Mesenchymal stem cell (in vitro differentiated cells and primary cell): ENCODE measurements at regions not wholly inside any gene's neighbourhood (a gene's known extent, or its start where the extent isn't known, plus 50 kb on each side); places are given as distances from the start of the nearest gene placed in this dataset.

Experiments used
- DNase-seq: peaks from one replicate; pipeline ENCODE4 v3.0.0-alpha.2; 2013
- H2AFZ ChIP-seq: one replicate; pipeline ENCODE4 v1.6.1; 2013; ENCODE audit warnings: low read depth, mild to moderate bottlenecking, control low read depth, inconsistent platforms, low read length, moderate library complexity
- H2AK5ac ChIP-seq: 2 replicates; pipeline ENCODE4 v1.6.1; 2013; ENCODE audit warnings: low read length, moderate library complexity, mild to moderate bottlenecking, inconsistent platforms; ENCODE audit not compliant: severe bottlenecking
- H2BK120ac ChIP-seq: one replicate; pipeline ENCODE4 v1.6.1; 2013; ENCODE audit warnings: low read depth, mild to moderate bottlenecking, inconsistent platforms, low read length, moderate library complexity
- H2BK12ac ChIP-seq, 2 experiments: one replicate each; pipeline ENCODE4 v1.6.1; 2013; ENCODE audit warnings: inconsistent platforms in 2 of 2, low read length in 2 of 2, mild to moderate bottlenecking in 2 of 2, moderate library complexity in 2 of 2, control low read depth in 1 of 2
- H2BK15ac ChIP-seq: one replicate; pipeline ENCODE4 v1.6.1; 2013; ENCODE audit warnings: mild to moderate bottlenecking, low read depth, inconsistent platforms; ENCODE audit not compliant: poor library complexity, severe bottlenecking
- H2BK5ac ChIP-seq: 2 replicates; pipeline ENCODE4 v1.6.1; 2013; ENCODE audit warnings: low read depth, mild to moderate bottlenecking, low read length, control low read depth, inconsistent platforms; ENCODE audit not compliant: poor library complexity, severe bottlenecking
- H3K14ac ChIP-seq, 2 experiments: one replicate each; pipeline ENCODE4 v1.6.1; 2013; ENCODE audit warnings: inconsistent platforms in 2 of 2, low read length in 2 of 2, control low read depth in 1 of 2, mild to moderate bottlenecking in 1 of 2, moderate library complexity in 1 of 2
- H3K18ac ChIP-seq, 2 experiments: one replicate each; pipeline ENCODE4 v1.6.1; 2013; ENCODE audit warnings: inconsistent platforms in 2 of 2, low read length in 2 of 2, control low read depth in 1 of 2, low read depth in 1 of 2, mild to moderate bottlenecking in 1 of 2
- H3K23ac ChIP-seq, 2 experiments: one replicate each; pipeline ENCODE4 v1.6.1; 2013; ENCODE audit warnings: inconsistent platforms in 2 of 2, low read length in 2 of 2, mild to moderate bottlenecking in 2 of 2, moderate library complexity in 2 of 2, control low read depth in 1 of 2
- H3K27ac ChIP-seq: 2 replicates; pipeline ENCODE4 v1.5.1; 2013; ENCODE audit warnings: mild to moderate bottlenecking, moderate library complexity, low read length, control low read depth, inconsistent platforms; ENCODE audit not compliant: poor library complexity, severe bottlenecking
- H3K27me3 ChIP-seq, 2 experiments: 2 replicates each; pipeline versions ENCODE4 v1.6.1 to v1.7.0; 2013; ENCODE audit warnings: low read length in 2 of 2, mild to moderate bottlenecking in 2 of 2, moderate library complexity in 2 of 2, control low read depth in 1 of 2, inconsistent platforms in 1 of 2; ENCODE audit not compliant: control insufficient read depth in 1 of 2, insufficient read depth in 1 of 2
- H3K36me3 ChIP-seq, 2 experiments: 2 replicates each; pipeline versions ENCODE4 v1.6.1 to v1.7.0; 2013; ENCODE audit warnings: low read length in 2 of 2, control low read depth in 1 of 2, inconsistent platforms in 1 of 2, low read depth in 1 of 2, mild to moderate bottlenecking in 1 of 2; ENCODE audit not compliant: insufficient read depth in 2 of 2, control insufficient read depth in 1 of 2
- H3K4ac ChIP-seq, 2 experiments: one replicate each; pipeline ENCODE4 v1.6.1; 2013; ENCODE audit warnings: inconsistent platforms in 2 of 2, low read length in 2 of 2, mild to moderate bottlenecking in 2 of 2, moderate library complexity in 2 of 2, control low read depth in 1 of 2, low read depth in 1 of 2
- H3K4me1 ChIP-seq: 2 replicates; pipeline ENCODE4 v1.6.1; 2013; ENCODE audit warnings: low read depth, low read length, control low read depth; ENCODE audit not compliant: control insufficient read depth, insufficient read depth
- H3K4me2 ChIP-seq: 2 replicates; pipeline ENCODE4 v1.6.1; 2013; ENCODE audit warnings: low read length, mild to moderate bottlenecking, inconsistent platforms; ENCODE audit not compliant: poor library complexity, severe bottlenecking
- H3K4me3 ChIP-seq, 2 experiments: 2 replicates each; pipeline versions ENCODE4 v1.5.1 to v1.7.0; 2013; ENCODE audit warnings: low read length in 2 of 2, mild to moderate bottlenecking in 2 of 2, control low read depth in 1 of 2, low read depth in 1 of 2; ENCODE audit not compliant: insufficient read depth in 1 of 2
- H3K79me1 ChIP-seq: replicated peaks from 2 replicates; pipeline ENCODE4 v1.6.1; 2013; ENCODE audit warnings: mild to moderate bottlenecking, control low read depth, low read length, inconsistent platforms; ENCODE audit not compliant: poor library complexity, severe bottlenecking
- H3K9ac ChIP-seq: 2 replicates; pipeline ENCODE4 v1.7.0; 2013; ENCODE audit warnings: mild to moderate bottlenecking, low read length, moderate library complexity
- H3K9me3 ChIP-seq: 2 replicates; pipeline ENCODE4 v1.7.0; 2013; ENCODE audit warnings: mild to moderate bottlenecking, low read length; ENCODE audit not compliant: control insufficient read depth
- H4K8ac ChIP-seq: one replicate; pipeline ENCODE4 v1.6.1; 2013; ENCODE audit warnings: inconsistent platforms, mild to moderate bottlenecking, low read length, moderate library complexity
- H4K91ac ChIP-seq: one replicate; pipeline ENCODE4 v1.6.1; 2013; ENCODE audit warnings: mild to moderate bottlenecking, low read length, inconsistent platforms
- WGBS: methylation state at CpG from one replicate; pipeline ENCODE4 v1.1.7; 2013; ENCODE audit warnings: mixed read lengths; 5-methylcytosine and 5-hydroxymethylcytosine counted together

DNA sequence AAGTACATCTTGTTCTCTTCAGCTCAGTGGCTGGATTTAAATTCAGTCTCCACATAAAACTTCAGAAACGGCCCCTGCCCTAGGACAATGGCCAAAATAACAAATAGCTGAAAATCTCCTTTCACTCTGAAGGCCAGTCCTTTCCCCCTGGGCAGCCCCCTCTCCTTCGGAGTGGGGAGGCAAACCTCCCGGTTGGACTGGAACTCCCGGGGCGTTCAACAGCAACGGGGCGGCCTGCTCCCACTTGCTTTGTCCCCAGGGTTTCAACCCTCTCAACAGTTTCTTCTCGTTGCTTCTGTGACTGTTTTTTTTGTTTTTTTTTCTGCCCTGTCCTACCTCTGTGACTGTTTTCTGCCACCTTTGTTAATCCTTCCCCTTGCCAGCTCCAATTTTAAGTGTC, 102.6 kb upstream of the DUSP22 start:
- Histone ChIP-seq H3K18ac (no peak overlapping the region), H3K36me3 (no peaks in the 10 kb centered on the region), H4K91ac (no peak overlapping the region), H2BK120ac (no peak overlapping the region), H3K4ac (no peak overlapping the region), H3K79me1 (no peaks in the 10 kb centered on the region), H3K4me1 (peaks cover 8% of the 10 kb centered on the region), H3K27ac (no peak overlapping the region), H2BK15ac (no peak overlapping the region), H3K9me3 (no peaks in the 10 kb centered on the region), H4K8ac (no peak overlapping the region), H3K23ac (no peak overlapping the region), H3K4me2 (no peak overlapping the region), H2AFZ (no peak overlapping the region), H2BK12ac (no peak overlapping the region), H2BK5ac (no peak overlapping the region), H2AK5ac (no peak overlapping the region), H3K14ac (no peak overlapping the region), H3K27me3 (peaks cover 0 to 42% of the 10 kb centered on the region in 2 experiments), H3K4me3 (no peak overlapping the region), H3K9ac (peak overlapping the region; percentile 9)
- no peak for DNase-seq
- 92% methylated on average over 8 of the region's 8 CpGs for WGBS

GRCh38 chr6:190596-191395, 101.5 kb upstream of the DUSP22 start:
- H3K9me3 ChIP-seq = no peaks in the 10 kb centered on the region
- WGBS = 84% methylated on average over 11 of the region's 11 CpGs
- no peak overlapping the region for H2BK5ac ChIP-seq
- H3K23ac ChIP-seq = no peak overlapping the region
- no peak overlapping the region for H4K91ac ChIP-seq
- H3K4me2 ChIP-seq = no peak overlapping the region
- no peak overlapping the region for H2BK12ac ChIP-seq
- no peak overlapping the region for H4K8ac ChIP-seq
- no peaks in the 10 kb centered on the region for H3K36me3 ChIP-seq
- no peak overlapping the region for H3K4ac ChIP-seq
- no peak overlapping the region for H2BK15ac ChIP-seq
- no peak for DNase-seq
- no peak overlapping the region for H3K9ac ChIP-seq
- H2AFZ ChIP-seq = no peak overlapping the region
- H3K27ac ChIP-seq = no peak overlapping the region
- peaks cover 8% of the 10 kb centered on the region for H3K4me1 ChIP-seq
- no peak overlapping the region for H2AK5ac ChIP-seq
- H3K14ac ChIP-seq = no peak overlapping the region
- no peaks in the 10 kb centered on the region for H3K79me1 ChIP-seq
- H3K18ac ChIP-seq = no peak overlapping the region
- H3K4me3 ChIP-seq = no peak overlapping the region
- peaks cover 0 to 34% of the 10 kb centered on the region in 2 experiments for H3K27me3 ChIP-seq
- H2BK120ac ChIP-seq = no peak overlapping the region

GRCh38 chr6:191487-192312, 100.6 kb upstream of the DUSP22 start:
- Histone ChIP-seq H3K79me1 (no peaks in the 10 kb centered on the region), H3K27ac (no peak overlapping the region), H3K36me3 (no peaks in the 10 kb centered on the region), H3K14ac (no peak overlapping the region), H2BK12ac (no peak overlapping the region), H2AK5ac (no peak overlapping the region), H3K9me3 (no peaks in the 10 kb centered on the region), H4K8ac (no peak overlapping the region), H3K27me3 (peaks cover 0 to 25% of the 10 kb centered on the region in 2 experiments), H4K91ac (no peak overlapping the region), H2BK15ac (no peak overlapping the region), H2AFZ (no peak overlapping the region), H2BK120ac (no peak overlapping the region), H3K18ac (no peak overlapping the region), H3K4ac (no peak overlapping the region), H3K4me1 (peaks cover 3% of the 10 kb centered on the region), H3K4me2 (no peak overlapping the region), H3K9ac (no peak overlapping the region), H2BK5ac (no peak overlapping the region), H3K23ac (no peak overlapping the region), H3K4me3 (no peak overlapping the region)
- WGBS = 81% methylated on average over 11 of the region's 11 CpGs
- no peak for DNase-seq

DNA sequence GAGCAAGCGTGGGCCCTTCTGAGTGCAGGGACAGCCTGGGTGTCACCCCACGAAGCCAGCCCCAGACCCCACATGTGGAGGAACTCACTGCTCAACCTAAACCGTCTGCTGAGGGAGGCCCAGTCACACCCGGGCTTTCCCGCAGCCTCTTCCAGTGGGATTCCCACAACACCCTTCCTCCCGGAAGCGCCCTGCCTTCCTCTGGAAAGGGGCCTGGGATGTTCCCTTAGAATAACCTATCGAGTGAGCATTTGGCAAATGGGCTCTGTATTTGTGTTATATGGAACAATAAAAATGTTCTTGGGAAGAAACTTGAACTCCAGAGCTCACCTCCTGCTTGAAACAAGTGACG, 100.0 kb upstream of the DUSP22 start:
- H3K14ac ChIP-seq = no peak overlapping the region
- H3K4me3 ChIP-seq = no peak overlapping the region
- H3K9ac ChIP-seq = no peak overlapping the region
- no peak overlapping the region for H2AK5ac ChIP-seq
- H4K91ac ChIP-seq = no peak overlapping the region
- no peaks in the 10 kb centered on the region for H3K79me1 ChIP-seq
- 83% methylated on average over 8 of the region's 9 CpGs for WGBS
- H3K27me3 ChIP-seq = peaks cover 0 to 20% of the 10 kb centered on the region in 2 experiments
- H3K4me1 ChIP-seq = no peaks in the 10 kb centered on the region
- H4K8ac ChIP-seq = no peak overlapping the region
- no peak overlapping the region for H3K27ac ChIP-seq
- no peak overlapping the region for H2BK12ac ChIP-seq
- no peak overlapping the region for H3K18ac ChIP-seq
- no peaks in the 10 kb centered on the region for H3K9me3 ChIP-seq
- H3K4ac ChIP-seq = no peak overlapping the region
- H2BK5ac ChIP-seq = no peak overlapping the region
- H2BK120ac ChIP-seq = no peak overlapping the region
- DNase-seq = no peak
- H3K4me2 ChIP-seq = no peak overlapping the region
- H2BK15ac ChIP-seq = no peak overlapping the region
- no peaks in the 10 kb centered on the region for H3K36me3 ChIP-seq
- no peak overlapping the region for H2AFZ ChIP-seq
- no peak overlapping the region for H3K23ac ChIP-seq
